ENCODE measurements at regions not wholly inside any gene's neighbourhood (a gene's known extent, or its start where the extent isn't known, plus 50 kb on each side); places are given as distances from the start of the nearest gene placed in this dataset.

GRCh38 chr4:138826754-138827153, 188.8 kb upstream of the NOCT start:
- TF ChIP-seq POLR2A (IDR thresholded peaks at IDR 0.05) = no peak
- TF ChIP-seq, protein P1, sequence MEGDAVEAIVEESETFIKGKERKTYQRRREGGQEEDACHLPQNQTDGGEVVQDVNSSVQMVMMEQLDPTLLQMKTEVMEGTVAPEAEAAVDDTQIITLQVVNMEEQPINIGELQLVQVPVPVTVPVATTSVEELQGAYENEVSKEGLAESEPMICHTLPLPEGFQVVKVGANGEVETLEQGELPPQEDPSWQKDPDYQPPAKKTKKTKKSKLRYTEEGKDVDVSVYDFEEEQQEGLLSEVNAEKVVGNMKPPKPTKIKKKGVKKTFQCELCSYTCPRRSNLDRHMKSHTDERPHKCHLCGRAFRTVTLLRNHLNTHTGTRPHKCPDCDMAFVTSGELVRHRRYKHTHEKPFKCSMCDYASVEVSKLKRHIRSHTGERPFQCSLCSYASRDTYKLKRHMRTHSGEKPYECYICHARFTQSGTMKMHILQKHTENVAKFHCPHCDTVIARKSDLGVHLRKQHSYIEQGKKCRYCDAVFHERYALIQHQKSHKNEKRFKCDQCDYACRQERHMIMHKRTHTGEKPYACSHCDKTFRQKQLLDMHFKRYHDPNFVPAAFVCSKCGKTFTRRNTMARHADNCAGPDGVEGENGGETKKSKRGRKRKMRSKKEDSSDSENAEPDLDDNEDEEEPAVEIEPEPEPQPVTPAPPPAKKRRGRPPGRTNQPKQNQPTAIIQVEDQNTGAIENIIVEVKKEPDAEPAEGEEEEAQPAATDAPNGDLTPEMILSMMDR (IDR thresholded peaks at IDR 0.05) = no peak
- Histone ChIP-seq H3K4me1 (no peaks in the 10 kb centered on the region), H3K27me3 (no peaks in the 10 kb centered on the region), H3K4me3 (no peak overlapping the region), H3K9me3 (no peaks in the 10 kb centered on the region), H3K27ac (no peak overlapping the region), H3K36me3 (replicated peaks in 1 of 2; ENCODE audit: insufficient read depth in 1 of 2, low read depth in 2 of 2) (no peaks in the 10 kb centered on the region)
- no peak for ATAC-seq
- WGBS, 2 donors = 37 to 43% methylated on average over 2 of the region's 2 CpGs
- no peak for DNase-seq
- intact Hi-C loops (cut with DNase I) = no loop called here

GRCh38 chr4:138826322-138826721, 189.3 kb upstream of the NOCT start:
- H3K27ac ChIP-seq = no peak overlapping the region
- H3K4me3 ChIP-seq = no peak overlapping the region

DNA sequence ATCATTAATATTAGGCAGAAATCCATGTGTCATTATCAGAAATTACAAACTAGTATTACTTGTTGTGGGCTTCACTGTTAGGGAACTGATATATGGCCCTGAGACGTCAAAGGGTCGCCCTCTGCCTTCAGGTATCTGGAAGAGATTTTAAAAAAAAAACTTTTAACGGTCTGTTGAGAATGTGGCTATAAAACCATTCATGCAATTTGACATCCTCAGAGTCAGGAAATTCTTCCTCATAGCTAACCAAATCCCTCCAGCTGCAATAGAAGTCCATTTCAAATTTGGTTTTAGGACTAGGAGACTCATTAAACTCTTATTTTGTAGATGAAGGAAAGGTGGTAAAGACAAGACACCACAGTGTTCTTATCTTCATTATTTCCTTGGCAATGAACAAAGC, 194.2 kb upstream of the NOCT start:
- Histone ChIP-seq H3K27me3 (no peaks in the 10 kb centered on the region), H3K4me1 (no peaks in the 10 kb centered on the region), H3K4me3 (no peak overlapping the region), H3K27ac (no peak overlapping the region), H3K9me3 (no peaks in the 10 kb centered on the region), H3K36me3 (replicated peaks in 1 of 2; ENCODE audit: insufficient read depth in 1 of 2, low read depth in 2 of 2) (no peaks in the 10 kb centered on the region)
- intact Hi-C loops (cut with DNase I) = no loop called here
- WGBS, 2 donors = 61 to 71% methylated on average over 3 of the region's 3 CpGs
- ATAC-seq = no peak
- DNase-seq = no peak
- TF ChIP-seq, protein P1 (IDR thresholded peaks at IDR 0.05) = no peak
- no peak for TF ChIP-seq POLR2A (IDR thresholded peaks at IDR 0.05)

More at GRCh38 chr4:138826322-138826721, 189.3 kb upstream of the NOCT start:
- no peak for ATAC-seq
- no peak for DNase-seq
- no peaks in the 10 kb centered on the region for H3K36me3 ChIP-seq (replicated peaks in 1 of 2; ENCODE audit: insufficient read depth in 1 of 2, low read depth in 2 of 2)
- no peaks in the 10 kb centered on the region for H3K4me1 ChIP-seq
- TF ChIP-seq, protein P1 (IDR thresholded peaks at IDR 0.05) = no peak
- no peak for TF ChIP-seq POLR2A (IDR thresholded peaks at IDR 0.05)
- H3K27me3 ChIP-seq = no peaks in the 10 kb centered on the region
- no peaks in the 10 kb centered on the region for H3K9me3 ChIP-seq
- intact Hi-C loops (cut with DNase I) = no loop called here

GRCh38 chr4:138816875-138817274, 198.7 kb upstream of the NOCT start:
- no peak for ATAC-seq
- no peak for DNase-seq
- Histone ChIP-seq H3K36me3 (replicated peaks in 1 of 2; ENCODE audit: insufficient read depth in 1 of 2, low read depth in 2 of 2) (no peaks in the 10 kb centered on the region), H3K9me3 (no peaks in the 10 kb centered on the region), H3K4me3 (no peak overlapping the region), H3K4me1 (no peaks in the 10 kb centered on the region), H3K27me3 (no peaks in the 10 kb centered on the region), H3K27ac (no peak overlapping the region)
- intact Hi-C loops (cut with DNase I) = no loop called here
- 38 to 69% methylated on average over 3 of the region's 3 CpGs for WGBS, 2 donors
- TF ChIP-seq POLR2A (IDR thresholded peaks at IDR 0.05) = no peak
- TF ChIP-seq, protein P1 (IDR thresholded peaks at IDR 0.05) = no peak

- Histone ChIP-seq H3K9me3 (no peaks in the 10 kb centered on the region), H3K27ac (no peak overlapping the region), H3K4me1 (no peaks in the 10 kb centered on the region), H3K27me3 (no peaks in the 10 kb centered on the region), H3K4me3 (no peak overlapping the region), H3K36me3 (replicated peaks in 1 of 2; ENCODE audit: insufficient read depth in 1 of 2, low read depth in 2 of 2) (no peaks in the 10 kb centered on the region)
- DNase-seq (no peak), ATAC-seq (no peak)
- intact Hi-C loops (cut with DNase I) = no loop called here
- TF ChIP-seq, protein P1 (IDR thresholded peaks at IDR 0.05) = no peak
- TF ChIP-seq POLR2A (IDR thresholded peaks at IDR 0.05) = no peak
- 80 to 92% methylated on average over 2 of the region's 2 CpGs for WGBS, 2 donors
Measured at GRCh38 chr4:138815811-138816210, 199.8 kb upstream of the NOCT start.
